Tibial artery (tissue), 4 donors: ENCODE measurements at regions not wholly inside any gene's neighbourhood (a gene's known extent, or its start where the extent isn't known, plus 50 kb on each side); places are given as distances from the start of the nearest gene placed in this dataset.

Experiments used
- DNase-seq, 2 donors: peaks; one replicate each; pipeline ENCODE4 v3.0.0-alpha.2; 2019
- H3K27ac ChIP-seq, 2 donors: fragments of 200-600 bp; sonication (generic) in 1 of 2; 1 replicate in 1 of 2; 2 replicates in 1 of 2; pipeline ENCODE4 v1.5.1; 2018 to 2019; ENCODE audit warnings: mild to moderate bottlenecking in 1 of 2
- H3K27me3 ChIP-seq, 2 donors: fragments of 200-600 bp; sonication (generic) in 1 of 2; one replicate each; pipeline versions ENCODE4 v1.5.1 to v1.6.0; 2016 to 2019
- H3K36me3 ChIP-seq, 3 donors: fragments of 200-600 bp; sonication (generic) in 2 of 3; one replicate each; pipeline ENCODE4 v1.5.1; 2016 to 2019; ENCODE audit warnings: mild to moderate bottlenecking in 2 of 3
- H3K4me1 ChIP-seq, 4 donors: fragments of 200-600 bp; sonication (generic) in 2 of 4; 1 replicate in 3 of 4; 2 replicates in 1 of 4; pipeline ENCODE4 v1.5.1; 2016 to 2019
- H3K4me3 ChIP-seq, 2 donors: fragments of 200-600 bp; sonication (generic) in 1 of 2; 1 replicate in 1 of 2; 2 replicates in 1 of 2; pipeline ENCODE4 v1.5.1; 2018 to 2019; ENCODE audit warnings: mild to moderate bottlenecking in 2 of 2
- H3K9me3 ChIP-seq, 3 donors: fragments of 200-600 bp; sonication (generic) in 1 of 3; one replicate each; pipeline ENCODE4 v1.5.1; 2016 to 2019
- CTCF ChIP-seq, 2 experiments: fragments of 200-600 bp in 1 of 2; fragments of 450-650 bp in 1 of 2; IDR thresholded peaks; one replicate each; pipeline ENCODE4 v1.5.1; 2017 to 2019; ENCODE audit warnings: antibody characterized with exemption in 2 of 2, mild to moderate bottlenecking in 1 of 2, moderate library complexity in 1 of 2
- intact Hi-C: fragments of 100-400 bp; cut with DNase I; formaldehyde crosslinking; loops from one replicate; pipeline ENCODE4 v1.15.0; 2023; ENCODE audit warnings: low total_unique reads

- no peak for DNase-seq
- Histone ChIP-seq H3K4me3 (no peak overlapping the region), H3K9me3 (no peaks in the 10 kb centered on the region), H3K27ac (no peak overlapping the region), H3K4me1 (no peaks in the 10 kb centered on the region), H3K27me3 (no peaks in the 10 kb centered on the region), H3K36me3 (no peaks in the 10 kb centered on the region)
- intact Hi-C loops = no loop called here
- TF ChIP-seq CTCF (IDR thresholded peaks at IDR 0.05) = no peak
These were observed 1226.7 kb downstream of the UQCRFS1 start for GRCh38 chr19:27986299-27986698.

- no peak for DNase-seq
- H3K4me3 ChIP-seq = no peak overlapping the region
- H3K27me3 ChIP-seq = no peaks in the 10 kb centered on the region
- no peaks in the 10 kb centered on the region for H3K36me3 ChIP-seq
- H3K4me1 ChIP-seq = no peaks in the 10 kb centered on the region
- intact Hi-C loops = no loop called here
- H3K27ac ChIP-seq = no peak overlapping the region
- H3K9me3 ChIP-seq = no peaks in the 10 kb centered on the region
- no peak for TF ChIP-seq CTCF (IDR thresholded peaks at IDR 0.05)
These were observed 1237.4 kb downstream of the UQCRFS1 start for GRCh38 chr19:27975419-27976005.

GRCh38 chr19:27974082-27974513 lies 1238.9 kb downstream of the UQCRFS1 start:
- Histone ChIP-seq H3K36me3 (no peaks in the 10 kb centered on the region), H3K4me1 (no peaks in the 10 kb centered on the region), H3K27me3 (no peaks in the 10 kb centered on the region), H3K27ac (no peak overlapping the region), H3K4me3 (no peak overlapping the region), H3K9me3 (no peaks in the 10 kb centered on the region)
- no peak for DNase-seq
- intact Hi-C loops = no loop called here
- TF ChIP-seq CTCF (IDR thresholded peaks at IDR 0.05) = no peak

- H3K4me1 ChIP-seq = no peaks in the 10 kb centered on the region
- no peak for DNase-seq
- H3K9me3 ChIP-seq = no peaks in the 10 kb centered on the region
- H3K4me3 ChIP-seq = no peak overlapping the region
- no peak overlapping the region for H3K27ac ChIP-seq
- no peaks in the 10 kb centered on the region for H3K27me3 ChIP-seq
- TF ChIP-seq CTCF (IDR thresholded peaks at IDR 0.05) = no peak
- intact Hi-C loops = no loop called here
- H3K36me3 ChIP-seq = no peaks in the 10 kb centered on the region
These were observed 1240.5 kb downstream of the UQCRFS1 start for GRCh38 chr19:27972291-27973040.

- H3K27ac ChIP-seq = no peak overlapping the region
- no peaks in the 10 kb centered on the region for H3K4me1 ChIP-seq
- no peak for TF ChIP-seq CTCF (IDR thresholded peaks at IDR 0.05)
- no peaks in the 10 kb centered on the region for H3K27me3 ChIP-seq
- no peak overlapping the region for H3K4me3 ChIP-seq
- H3K9me3 ChIP-seq = no peaks in the 10 kb centered on the region
- intact Hi-C loops = no loop called here
- no peak for DNase-seq
- H3K36me3 ChIP-seq = no peaks in the 10 kb centered on the region
These were observed 1241.1 kb downstream of the UQCRFS1 start for GRCh38 chr19:27971869-27972268.
